Endodermal cell (in vitro differentiated cells): ENCODE measurements at regions not wholly inside any gene's neighbourhood (a gene's known extent, or its start where the extent isn't known, plus 50 kb on each side); places are given as distances from the start of the nearest gene placed in this dataset.

Experiments used
- DNase-seq: peaks from one replicate; pipeline ENCODE4 v3.0.0-alpha.2; 2017
- H3K27ac ChIP-seq: 2 replicates; pipeline ENCODE4 v1.5.1; 2013; ENCODE audit warnings: mild to moderate bottlenecking, low read depth, low read length, moderate library complexity
- H3K27me3 ChIP-seq: 2 replicates; pipeline ENCODE4 v1.6.1; 2013; ENCODE audit warnings: mild to moderate bottlenecking, low read length, moderate library complexity; ENCODE audit not compliant: insufficient read depth, control insufficient read depth, poor library complexity, severe bottlenecking
- H3K36me3 ChIP-seq: 2 replicates; pipeline ENCODE4 v1.7.0; 2013; ENCODE audit warnings: mild to moderate bottlenecking, low read length, moderate library complexity; ENCODE audit not compliant: control insufficient read depth, insufficient read depth
- H3K4me1 ChIP-seq: one replicate; pipeline ENCODE4 v1.7.0; 2013; ENCODE audit warnings: low read length; ENCODE audit not compliant: control insufficient read depth, insufficient read depth
- H3K4me3 ChIP-seq: 2 replicates; pipeline ENCODE4 v1.5.1; 2013; ENCODE audit warnings: mild to moderate bottlenecking, low read length, moderate library complexity
- H3K9ac ChIP-seq: 2 replicates; pipeline ENCODE4 v1.6.1; 2013; ENCODE audit warnings: mild to moderate bottlenecking, low read length, moderate library complexity; ENCODE audit not compliant: poor library complexity, severe bottlenecking; ENCODE audit errors: extremely low read depth
- H3K9me3 ChIP-seq: 2 replicates; pipeline ENCODE4 v1.6.1; 2013; ENCODE audit warnings: mild to moderate bottlenecking, low read length, moderate library complexity; ENCODE audit not compliant: control insufficient read depth
- H3K27ac Mint-ChIP-seq: 2 replicates; pipeline ENCODE4 v1.8.0; 2020; ENCODE audit warnings: mixed read lengths
- H3K27me3 Mint-ChIP-seq: 2 replicates; pipeline ENCODE4 v1.8.0; 2021; ENCODE audit warnings: mild to moderate bottlenecking, mixed read lengths; ENCODE audit not compliant: insufficient read depth
- H3K36me3 Mint-ChIP-seq: 2 replicates; pipeline ENCODE4 v1.8.0; 2020; ENCODE audit warnings: low read depth, mixed read lengths
- H3K4me1 Mint-ChIP-seq: 2 replicates; pipeline ENCODE4 v1.8.0; 2020; ENCODE audit warnings: mixed read lengths
- H3K4me3 Mint-ChIP-seq: 2 replicates; pipeline ENCODE4 v1.8.0; 2020; ENCODE audit warnings: mild to moderate bottlenecking, moderate library complexity, mixed read lengths
- H3K9me3 Mint-ChIP-seq: 2 replicates; pipeline ENCODE4 v1.8.0; 2020; ENCODE audit warnings: mild to moderate bottlenecking, mixed read lengths
- WGBS, 2 experiments: methylation state at CpG; one replicate each; pipeline versions ENCODE4 v1.1.5 to v1.1.7; 2013; ENCODE audit warnings: missing lambda C conversion rate in 2 of 2, mixed read lengths in 1 of 2; ENCODE audit not compliant: insufficient coverage in 1 of 2, insufficient read length in 1 of 2; 5-methylcytosine and 5-hydroxymethylcytosine counted together
- TF ChIP-seq, protein P1 (sequence below): fragments of 200-600 bp; sonication (generic); conservative IDR thresholded peaks from 2 replicates; pipeline ENCODE4 v1.5.0; 2021; ENCODE audit warnings: antibody characterized with exemption, mild to moderate bottlenecking

DNA sequence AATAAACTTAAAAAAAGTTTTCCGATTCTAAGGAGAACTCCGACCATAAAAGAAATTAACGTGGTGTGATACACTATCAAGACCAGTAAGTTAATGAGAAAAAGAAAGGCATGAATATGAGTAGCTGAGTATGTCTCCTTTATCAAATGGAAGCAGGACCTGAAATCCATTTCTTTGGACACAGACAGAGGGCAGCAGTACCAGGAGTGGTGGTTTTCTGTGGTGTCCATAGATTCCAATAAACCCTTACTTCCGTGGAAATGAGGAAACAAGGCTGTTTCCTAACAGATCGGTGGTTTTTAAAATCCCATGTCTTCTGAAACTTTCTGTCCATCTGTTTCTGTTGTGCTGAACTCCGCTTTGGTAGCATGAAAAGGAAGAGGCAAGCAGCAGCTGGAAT is 128.5 kb upstream of the TSPAN5 start:
- DNase-seq = no peak
- Histone ChIP-seq H3K4me1 (no peaks in the 10 kb centered on the region), H3K27ac (no peak overlapping the region), H3K4me3 (no peak overlapping the region), H3K36me3 (no peaks in the 10 kb centered on the region), H3K9me3 (no peaks in the 10 kb centered on the region), H3K27me3 (peaks cover 11% of the 10 kb centered on the region), H3K9ac (no peak overlapping the region)
- Mint-ChIP-seq H3K4me3 (no peak overlapping the region), H3K9me3 (peaks cover 2% of the 10 kb centered on the region), H3K27me3 (peaks cover 8% of the 10 kb centered on the region), H3K4me1 (no peaks in the 10 kb centered on the region), H3K36me3 (no peaks in the 10 kb centered on the region), H3K27ac (no peak overlapping the region)
- TF ChIP-seq, protein P1, sequence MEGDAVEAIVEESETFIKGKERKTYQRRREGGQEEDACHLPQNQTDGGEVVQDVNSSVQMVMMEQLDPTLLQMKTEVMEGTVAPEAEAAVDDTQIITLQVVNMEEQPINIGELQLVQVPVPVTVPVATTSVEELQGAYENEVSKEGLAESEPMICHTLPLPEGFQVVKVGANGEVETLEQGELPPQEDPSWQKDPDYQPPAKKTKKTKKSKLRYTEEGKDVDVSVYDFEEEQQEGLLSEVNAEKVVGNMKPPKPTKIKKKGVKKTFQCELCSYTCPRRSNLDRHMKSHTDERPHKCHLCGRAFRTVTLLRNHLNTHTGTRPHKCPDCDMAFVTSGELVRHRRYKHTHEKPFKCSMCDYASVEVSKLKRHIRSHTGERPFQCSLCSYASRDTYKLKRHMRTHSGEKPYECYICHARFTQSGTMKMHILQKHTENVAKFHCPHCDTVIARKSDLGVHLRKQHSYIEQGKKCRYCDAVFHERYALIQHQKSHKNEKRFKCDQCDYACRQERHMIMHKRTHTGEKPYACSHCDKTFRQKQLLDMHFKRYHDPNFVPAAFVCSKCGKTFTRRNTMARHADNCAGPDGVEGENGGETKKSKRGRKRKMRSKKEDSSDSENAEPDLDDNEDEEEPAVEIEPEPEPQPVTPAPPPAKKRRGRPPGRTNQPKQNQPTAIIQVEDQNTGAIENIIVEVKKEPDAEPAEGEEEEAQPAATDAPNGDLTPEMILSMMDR = peak; percentile 53
- WGBS, 2 experiments = 90 to 94% methylated on average over 6 of the region's 6 CpGs

DNA sequence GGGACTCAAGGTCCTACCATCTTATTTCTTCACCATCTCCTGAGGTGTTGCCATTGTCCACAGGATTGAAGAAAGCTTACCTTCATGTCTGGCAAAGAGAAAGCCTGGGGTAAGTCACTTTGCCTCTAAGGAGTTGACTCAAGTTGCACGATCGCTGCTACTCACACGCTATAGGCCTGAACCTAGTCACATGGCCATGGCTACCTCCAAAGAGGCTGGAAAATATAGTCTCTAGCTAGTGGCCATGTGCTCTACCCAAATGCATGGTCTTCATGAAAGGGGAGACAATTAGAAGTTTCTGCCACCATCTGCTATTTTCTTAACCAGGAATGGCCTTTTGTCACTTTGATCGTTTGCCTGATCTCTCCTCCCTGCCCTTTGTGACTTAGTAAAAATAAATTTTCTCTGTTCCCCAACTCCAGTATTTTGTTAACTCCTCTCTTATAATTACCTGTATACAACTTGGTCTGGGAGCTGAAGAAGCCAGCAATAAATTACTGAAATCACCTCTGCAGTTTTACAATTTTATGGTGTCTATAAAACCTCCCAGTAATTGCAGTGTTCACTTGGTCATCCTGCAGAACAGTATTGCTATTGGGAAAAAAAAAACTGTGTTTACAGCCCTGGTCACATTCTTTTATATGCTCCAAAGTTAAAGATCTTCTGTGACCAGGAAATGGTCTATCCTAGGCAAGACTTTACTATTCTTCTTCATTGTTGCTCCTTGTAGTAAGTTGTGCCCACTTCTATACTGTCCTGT is 126.7 kb upstream of the TSPAN5 start:
- H3K27me3 ChIP-seq = peaks cover 15% of the 10 kb centered on the region
- WGBS, 2 experiments = 95 to 100% methylated on average over 4 of the region's 4 CpGs
- no peaks in the 10 kb centered on the region for H3K36me3 Mint-ChIP-seq
- no peak overlapping the region for H3K27ac ChIP-seq
- H3K9me3 Mint-ChIP-seq = peaks cover 2% of the 10 kb centered on the region
- H3K4me1 Mint-ChIP-seq = peaks cover 2% of the 10 kb centered on the region
- no peak overlapping the region for H3K9ac ChIP-seq
- H3K4me1 ChIP-seq = no peaks in the 10 kb centered on the region
- no peak overlapping the region for H3K4me3 Mint-ChIP-seq
- TF ChIP-seq, protein P1 = no peak
- no peaks in the 10 kb centered on the region for H3K9me3 ChIP-seq
- no peak overlapping the region for H3K4me3 ChIP-seq
- H3K27me3 Mint-ChIP-seq = peaks cover 8% of the 10 kb centered on the region
- H3K36me3 ChIP-seq = no peaks in the 10 kb centered on the region
- no peak overlapping the region for H3K27ac Mint-ChIP-seq
- no peak for DNase-seq

DNA sequence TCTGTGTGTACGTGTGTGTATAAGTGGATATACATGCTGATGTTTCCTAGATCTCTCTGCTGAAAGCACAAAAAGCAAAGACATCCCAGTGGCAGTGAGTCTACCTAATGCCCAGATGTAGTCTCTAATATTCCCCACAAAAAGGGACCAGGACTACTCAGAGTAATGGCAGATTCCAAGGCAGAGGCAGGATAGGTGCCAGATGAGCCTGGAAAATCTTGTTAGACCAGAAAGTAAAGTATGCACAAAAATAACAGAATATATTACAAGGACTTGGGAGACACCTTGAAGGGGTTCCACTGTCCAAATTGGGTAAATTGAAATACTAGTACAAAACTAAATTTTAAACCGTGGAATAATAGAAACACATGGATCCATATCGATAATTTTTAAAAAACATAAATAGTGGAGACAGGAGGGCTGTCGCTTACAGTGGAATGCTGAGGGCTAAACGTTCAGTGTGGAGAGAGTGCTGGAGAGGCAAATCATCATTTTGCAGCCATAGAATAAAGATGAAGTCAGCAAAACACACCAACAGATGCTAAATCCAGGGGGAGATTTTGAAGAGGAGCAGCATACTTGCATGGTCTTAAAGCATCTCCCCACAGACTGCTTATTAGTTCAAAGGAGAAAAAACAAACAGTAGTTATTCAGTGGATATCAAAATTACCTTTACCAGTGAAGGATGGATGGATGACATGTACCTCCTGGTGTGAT is 123.4 kb upstream of the TSPAN5 start:
- no peaks in the 10 kb centered on the region for H3K9me3 ChIP-seq
- Mint-ChIP-seq H3K4me1 (peaks cover 7% of the 10 kb centered on the region), H3K9me3 (no peaks in the 10 kb centered on the region), H3K4me3 (no peak overlapping the region), H3K27ac (no peak overlapping the region), H3K27me3 (peaks cover 8% of the 10 kb centered on the region), H3K36me3 (no peaks in the 10 kb centered on the region)
- no peaks in the 10 kb centered on the region for H3K36me3 ChIP-seq
- no peak for DNase-seq
- no peak overlapping the region for H3K4me3 ChIP-seq
- H3K27ac ChIP-seq = no peak overlapping the region
- no peaks in the 10 kb centered on the region for H3K4me1 ChIP-seq
- H3K27me3 ChIP-seq = peaks cover 15% of the 10 kb centered on the region
- TF ChIP-seq, protein P1 = no peak
- 94% methylated on average over 5 of the region's 5 CpGs; no CpG with 5 or more reads in 1 of the 2 experiments for WGBS, 2 experiments
- no peak overlapping the region for H3K9ac ChIP-seq
